ENCODE measurements at regions not wholly inside any gene's neighbourhood (a gene's known extent, or its start where the extent isn't known, plus 50 kb on each side); places are given as distances from the start of the nearest gene placed in this dataset.
"Not testable (repeated sequence)": the region's sequence is repeated elsewhere in the genome, so short reads cannot be mapped to it uniquely, and the experiment has no call there.

DNA sequence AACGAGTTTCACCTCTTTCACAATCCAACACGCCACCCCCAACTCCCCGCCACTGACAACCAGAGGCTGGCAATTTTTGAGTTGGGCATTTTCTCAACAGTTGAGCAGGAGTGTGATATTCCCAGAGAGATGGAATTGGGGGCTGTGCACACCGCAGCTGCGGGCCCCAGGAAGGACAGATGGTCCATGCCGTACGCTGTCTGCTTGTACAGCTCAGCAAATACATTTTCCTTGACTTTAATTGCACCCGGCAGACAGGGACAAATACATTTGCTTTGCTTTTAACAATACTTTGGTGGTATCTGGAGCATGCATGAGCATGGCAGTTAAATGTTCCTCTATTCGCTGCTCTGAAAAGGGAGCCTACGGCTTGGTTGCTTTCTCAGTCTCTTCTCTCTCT is 354.2 kb upstream of the DPP6 start:
- DNase-seq = no peak

DNA sequence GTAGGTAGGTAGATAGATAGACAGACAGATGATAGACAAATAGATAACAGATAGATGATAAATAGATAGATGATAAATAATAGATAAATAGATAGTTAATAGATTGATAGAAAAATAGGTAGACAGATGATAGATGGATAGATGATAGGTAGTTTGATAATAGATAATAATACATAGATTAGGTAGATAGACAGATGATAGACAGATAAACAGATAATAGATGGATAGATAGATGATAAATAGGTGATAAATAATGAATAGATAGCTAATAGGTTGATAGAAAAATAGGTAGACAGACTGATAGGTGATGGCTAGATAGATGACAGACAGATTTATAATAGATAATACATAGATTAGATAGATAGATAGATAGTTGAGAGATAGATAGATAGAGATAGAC is 350.5 kb upstream of the DPP6 start:
- DNase-seq = no peak

DNA sequence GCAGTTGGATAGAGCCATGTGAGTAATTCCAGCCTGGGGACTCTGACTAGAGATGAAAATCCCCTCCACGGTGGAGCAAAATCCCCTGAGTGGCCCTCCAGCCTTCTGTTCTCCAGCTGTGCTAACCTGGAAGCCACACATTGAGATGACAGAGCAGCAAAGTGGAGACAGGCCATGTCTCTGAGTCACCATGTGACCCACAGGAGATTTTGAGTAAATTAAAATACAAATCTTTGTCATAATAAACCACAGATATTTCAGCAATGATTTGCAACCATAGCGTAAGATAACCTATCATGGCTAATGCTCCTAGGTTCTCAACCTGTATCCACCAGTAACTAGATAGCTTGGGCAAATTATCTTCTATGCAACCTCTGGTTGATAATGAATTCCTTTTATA is 328.3 kb upstream of the DPP6 start:
- not testable (repeated sequence) for DNase-seq

GRCh38 chr7:153731504-153731903 is 320.7 kb upstream of the DPP6 start:
- not testable (repeated sequence) for DNase-seq

DNA sequence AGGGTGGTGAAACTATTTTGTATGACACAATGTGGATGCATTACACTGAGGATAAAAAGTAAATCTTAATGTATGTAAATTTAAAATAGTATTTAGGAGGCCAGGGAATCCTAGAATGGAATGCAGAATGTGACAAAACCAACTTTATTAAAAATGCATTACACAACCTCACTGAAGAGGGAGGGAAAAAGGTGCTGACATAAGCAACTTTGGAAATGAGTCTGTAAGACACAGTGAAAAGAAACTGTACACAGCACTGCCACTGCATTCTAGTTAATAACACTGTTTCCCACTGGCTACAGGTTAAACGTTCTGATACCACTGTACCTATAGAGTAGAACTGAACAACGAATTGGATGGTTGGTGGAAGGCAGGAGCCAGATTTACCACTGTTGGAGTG is 308.8 kb upstream of the DPP6 start:
- DNase-seq = not testable (repeated sequence)

GRCh38 chr7:153747969-153748368 is 304.2 kb upstream of the DPP6 start:
- not testable (repeated sequence) for DNase-seq

GRCh38 chr7:153748885-153749284 is 303.3 kb upstream of the DPP6 start:
- not testable (repeated sequence) for DNase-seq

DNA sequence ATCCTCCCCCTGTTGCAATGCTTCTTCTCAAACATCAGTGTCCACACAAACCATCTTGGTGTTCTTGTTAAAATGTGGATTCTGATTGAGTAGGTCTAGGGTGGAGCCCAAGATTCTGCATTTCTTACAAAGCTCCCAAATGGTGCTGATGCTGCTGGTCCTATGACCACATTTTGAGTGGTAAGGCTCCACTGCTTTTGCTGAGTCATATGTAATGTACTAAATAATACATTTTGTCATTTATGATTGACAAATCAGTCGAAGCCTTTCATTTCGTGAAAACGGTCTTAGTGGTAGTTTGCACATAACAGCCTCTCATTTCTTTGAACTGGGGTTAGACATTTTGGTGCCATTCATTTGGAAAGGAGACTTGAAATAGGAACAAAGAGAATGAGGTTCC is 286.3 kb upstream of the DPP6 start:
- DNase-seq = not testable (repeated sequence)

DNA sequence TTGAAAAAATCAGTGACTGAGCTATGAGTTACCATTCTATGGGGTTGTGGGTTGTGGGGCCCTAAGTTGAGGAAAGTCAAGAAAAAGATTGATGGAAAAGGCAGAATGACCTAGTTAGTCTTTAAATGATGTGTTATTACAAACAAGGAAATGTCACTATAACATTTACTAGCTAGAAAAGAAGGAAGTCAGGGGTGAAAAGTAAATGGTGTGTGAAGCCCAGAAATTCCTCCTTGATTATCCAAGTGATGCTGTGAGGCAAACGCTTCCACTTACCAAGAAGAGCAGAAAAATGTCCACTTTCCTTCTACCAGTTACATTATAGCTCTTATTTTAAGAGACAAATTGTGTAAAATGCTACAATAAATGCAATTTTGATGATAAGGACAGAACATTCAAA is 285.3 kb upstream of the DPP6 start:
- not testable (repeated sequence) for DNase-seq

DNA sequence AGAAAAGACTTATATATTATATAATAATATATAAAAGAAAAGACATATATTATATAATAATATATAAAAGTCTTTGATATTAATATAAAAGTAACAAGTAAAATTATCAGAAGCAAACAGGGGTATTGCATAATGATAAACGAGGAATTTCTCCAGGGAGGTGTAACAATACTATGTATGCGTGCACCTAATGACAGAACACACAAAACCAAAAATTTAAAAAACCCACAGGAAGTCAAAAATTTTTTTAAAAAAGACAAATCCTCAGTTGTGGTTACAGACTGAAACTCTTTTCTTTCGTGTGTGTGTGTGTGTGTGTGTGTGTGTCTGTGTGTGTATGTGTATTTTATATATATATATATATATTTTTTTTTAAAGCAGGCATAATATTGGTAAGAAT is 279.2 kb upstream of the DPP6 start:
- no peak for DNase-seq

GRCh38 chr7:153776940-153777339 is 275.3 kb upstream of the DPP6 start:
- not testable (repeated sequence) for DNase-seq

DNA sequence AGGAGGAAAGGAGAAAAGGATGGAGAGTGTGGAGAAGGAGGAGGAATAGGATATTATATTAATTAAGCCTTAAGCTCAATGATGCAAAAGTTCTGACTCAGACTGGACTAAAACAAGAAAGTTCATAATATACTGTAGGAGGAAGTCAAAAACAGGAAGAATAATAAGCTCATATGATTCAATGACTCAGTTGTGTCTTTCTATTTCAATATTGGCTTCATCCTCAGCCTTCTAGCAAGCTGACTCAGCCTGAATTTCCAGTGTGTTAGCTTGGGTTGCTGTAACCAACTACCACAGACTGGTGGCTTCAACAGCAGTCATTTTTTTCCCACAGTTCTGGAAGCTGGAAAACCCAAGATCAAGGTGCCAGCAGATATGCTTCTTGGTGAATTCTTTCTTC is 254.8 kb upstream of the DPP6 start:
- not testable (repeated sequence) for DNase-seq

DNA sequence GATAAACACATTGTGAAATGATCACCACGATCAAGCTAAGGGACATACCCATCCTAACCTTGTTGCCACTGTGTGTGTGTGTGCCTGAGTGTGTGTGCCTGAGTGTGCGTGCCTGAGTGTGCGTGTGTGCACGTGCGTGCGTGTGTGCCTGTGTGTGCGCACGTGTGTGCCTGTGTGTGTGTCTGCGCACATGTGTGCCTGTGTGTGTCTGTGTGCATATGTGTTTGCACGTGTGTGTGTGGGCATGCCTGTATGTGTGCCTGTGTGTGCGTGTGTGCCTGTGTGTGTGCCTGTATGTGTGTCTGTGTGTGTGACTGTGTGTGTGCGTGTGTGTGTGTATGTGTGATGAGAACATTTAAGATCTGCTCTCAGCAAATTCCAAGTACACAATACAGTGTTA is 244.1 kb upstream of the DPP6 start:
- no peak for DNase-seq

DNA sequence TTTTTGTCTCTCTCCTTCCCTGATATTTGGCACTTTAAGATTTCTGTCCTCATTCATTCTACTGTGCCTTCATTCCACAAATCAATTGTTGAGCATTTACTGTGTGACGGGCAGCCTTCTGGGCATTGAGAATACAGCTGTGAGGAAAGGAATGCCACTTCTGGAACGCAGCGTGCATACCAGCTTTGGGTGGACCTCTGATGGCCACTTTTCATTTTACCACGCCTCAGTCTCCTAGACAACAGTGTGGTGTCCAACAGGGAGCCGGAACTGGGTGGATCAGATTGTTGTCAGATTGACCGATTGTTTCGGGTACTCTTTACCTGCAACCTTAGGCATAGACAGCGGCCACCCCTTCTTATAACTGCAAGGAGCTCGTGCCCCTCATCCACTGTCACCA is 222.7 kb upstream of the DPP6 start:
- DNase-seq = no peak

DNA sequence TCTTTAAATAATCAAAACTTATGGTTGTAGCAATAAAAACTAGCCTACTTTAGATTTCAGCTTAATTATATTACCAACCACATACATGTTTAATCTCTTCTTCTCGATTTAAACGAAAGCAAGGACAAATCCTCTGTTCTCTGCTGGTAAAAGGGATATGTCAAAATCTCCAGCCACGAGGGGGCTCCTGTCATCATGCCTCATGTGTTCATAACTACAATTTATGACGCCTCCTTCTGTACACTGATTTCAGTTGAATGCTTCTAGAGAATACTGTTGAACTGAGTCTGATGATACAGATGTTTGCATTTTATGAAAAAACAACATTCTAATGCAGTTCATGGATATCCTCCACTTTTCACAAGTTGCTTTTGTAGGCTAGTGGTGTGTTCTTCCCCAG is 220.0 kb upstream of the DPP6 start:
- DNase-seq = peak in 1 of 3 experiments; percentile 12

- no peak for DNase-seq
These were observed 217.1 kb upstream of the DPP6 start for GRCh38 chr7:153835103-153835502.

DNA sequence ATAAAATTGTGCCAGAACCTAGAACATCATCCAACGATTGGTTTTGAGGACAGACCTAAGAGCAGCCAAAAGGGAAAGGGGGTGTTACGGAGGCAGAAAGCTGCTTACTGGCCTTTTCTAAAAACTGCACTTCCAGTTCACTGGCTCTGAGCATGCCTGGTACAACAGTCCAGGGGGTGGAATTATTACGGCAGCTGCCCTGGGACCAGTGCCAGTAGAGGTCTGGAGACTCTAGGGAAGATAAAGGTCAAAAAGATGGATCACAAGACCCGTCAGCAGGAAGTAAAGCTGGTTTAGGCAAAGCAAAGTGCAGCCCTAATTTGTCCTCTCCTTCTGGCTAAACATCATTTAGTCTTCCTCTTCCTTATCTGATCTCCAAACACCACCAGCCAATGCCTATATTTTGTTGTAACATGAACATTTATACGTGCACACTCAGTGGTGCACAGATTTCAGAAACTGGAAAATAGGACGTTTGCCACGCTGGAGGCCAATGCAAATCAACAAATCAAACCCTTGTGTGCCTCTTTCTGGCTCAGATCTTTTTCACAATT is 216.4 kb upstream of the DPP6 start:
- DNase-seq = no peak

- DNase-seq = no peak
These were observed 213.6 kb upstream of the DPP6 start for GRCh38 chr7:153838591-153838990.

GRCh38 chr7:153840861-153841260 is 211.3 kb upstream of the DPP6 start:
- DNase-seq = no peak

GRCh38 chr7:153847828-153848227 is 204.4 kb upstream of the DPP6 start:
- no peak for DNase-seq

DNA sequence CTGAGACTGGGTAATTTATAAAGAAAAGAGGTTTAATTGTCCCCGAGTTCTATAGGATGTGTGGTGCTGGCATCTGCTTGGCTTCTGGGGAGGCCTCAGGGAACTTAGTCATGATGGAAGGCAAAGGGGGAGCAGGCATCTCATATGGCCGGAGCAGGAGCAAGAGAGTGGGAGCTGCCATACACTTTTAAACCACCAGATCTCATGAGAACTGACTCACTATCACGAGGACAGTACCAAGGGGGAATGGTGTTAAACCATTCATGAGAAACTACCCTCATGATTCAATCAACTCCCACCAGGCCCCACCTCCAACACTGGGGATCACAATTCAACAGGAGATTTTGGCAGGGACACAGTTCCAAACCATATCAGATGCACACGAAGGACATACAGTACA is 199.9 kb upstream of the DPP6 start:
- DNase-seq = no peak

GRCh38 chr7:153858355-153858754 is 193.8 kb upstream of the DPP6 start:
- no peak for DNase-seq

DNA sequence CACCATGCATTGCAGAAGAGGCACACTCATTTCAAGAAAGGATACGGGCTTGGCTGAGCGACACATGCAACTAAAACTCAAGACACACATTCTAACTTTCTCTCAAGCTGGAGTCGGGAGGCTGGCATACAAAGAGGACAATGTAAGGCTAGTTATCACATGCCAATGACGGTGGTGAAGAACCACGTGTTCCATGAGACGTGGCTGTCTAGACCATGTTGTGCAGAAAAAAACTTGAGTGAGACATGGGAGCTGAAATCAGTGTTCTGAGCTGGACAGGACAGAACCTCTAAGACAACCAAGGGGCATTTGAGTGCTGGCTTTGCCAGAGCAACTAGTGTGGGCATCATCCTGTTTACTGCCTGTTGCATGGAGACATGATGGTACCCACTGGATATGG is 193.0 kb upstream of the DPP6 start:
- no peak for DNase-seq

GRCh38 chr7:153886506-153887441 is 165.4 kb upstream of the DPP6 start:
- DNase-seq = no peak

All from NCI-H1417 (cell line).